COLO668 (cell line): ENCODE measurements at regions not wholly inside any gene's neighbourhood (a gene's known extent, or its start where the extent isn't known, plus 50 kb on each side); places are given as distances from the start of the nearest gene placed in this dataset.
A peak's percentile ranks its signal among the peaks of the same experiment; 100 is the strongest.
"Not testable (repeated sequence)": the region's sequence is repeated elsewhere in the genome, so short reads cannot be mapped to it uniquely, and the experiment has no call there.

ENCODE experiments used
- DNase-seq: peaks from one replicate; lab custom pipeline; 2025; ENCODE audit not compliant: unreplicated experiment; lab: John Stamatoyannopoulos, UW

DNA sequence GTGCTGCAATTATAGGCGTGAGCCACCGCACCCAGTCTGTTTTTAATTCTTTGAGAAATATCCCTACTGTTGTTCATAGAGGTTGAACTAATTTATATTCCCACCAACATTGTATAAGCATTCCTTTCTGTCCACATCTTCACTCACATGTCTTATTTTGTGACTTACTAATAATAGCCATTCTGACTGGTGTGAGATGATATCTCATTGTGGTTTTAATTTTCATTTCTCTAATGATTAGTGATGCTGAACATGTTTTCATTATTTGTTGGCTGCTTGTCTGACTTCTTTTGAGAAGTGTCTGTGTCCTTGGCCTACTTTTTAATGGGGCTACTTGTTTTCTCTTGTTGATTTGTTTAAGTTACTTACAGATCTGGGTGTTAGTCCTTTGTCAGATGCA is 310.9 kb upstream of the MAOA start:
- no peak for DNase-seq

DNA sequence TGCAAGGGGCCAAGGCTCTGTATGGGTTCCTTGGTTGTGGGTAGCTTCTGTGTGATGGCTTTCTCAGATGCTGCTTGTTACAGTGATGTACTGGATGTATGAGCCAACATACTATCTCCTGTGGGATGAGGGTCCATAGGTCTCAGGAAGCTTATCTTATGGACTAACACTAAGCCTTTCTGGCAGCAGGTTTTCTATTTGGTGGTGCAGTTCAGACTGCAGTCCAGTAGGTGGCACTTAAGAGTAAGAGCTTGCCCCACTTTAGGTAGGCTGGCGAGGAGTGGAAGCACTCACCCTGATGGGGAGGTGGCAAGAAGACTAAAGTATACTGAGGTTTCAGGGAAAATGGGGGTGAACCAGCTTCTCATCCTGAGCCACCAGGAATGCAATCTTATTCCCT is 306.7 kb upstream of the MAOA start:
- no peak for DNase-seq

DNA sequence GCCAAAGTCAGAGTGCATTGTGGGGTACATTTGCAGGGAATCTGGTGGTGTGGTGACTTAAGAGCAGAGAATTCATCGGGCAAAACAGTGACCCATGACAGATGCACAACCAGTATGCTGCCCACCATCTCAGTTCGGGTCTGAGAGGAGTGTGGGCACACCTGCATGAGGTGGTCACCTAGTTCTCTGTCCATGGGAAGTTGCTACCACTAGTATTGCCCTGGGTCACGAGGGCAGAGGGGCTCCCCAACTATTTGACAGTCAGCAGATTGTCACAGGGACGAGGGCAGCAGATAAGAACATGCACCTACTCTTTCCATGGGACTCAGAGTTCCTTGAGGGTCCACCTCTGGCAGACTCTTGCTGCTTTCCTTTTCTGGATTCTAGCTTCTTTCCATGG is 305.2 kb upstream of the MAOA start:
- DNase-seq: no peak

DNA sequence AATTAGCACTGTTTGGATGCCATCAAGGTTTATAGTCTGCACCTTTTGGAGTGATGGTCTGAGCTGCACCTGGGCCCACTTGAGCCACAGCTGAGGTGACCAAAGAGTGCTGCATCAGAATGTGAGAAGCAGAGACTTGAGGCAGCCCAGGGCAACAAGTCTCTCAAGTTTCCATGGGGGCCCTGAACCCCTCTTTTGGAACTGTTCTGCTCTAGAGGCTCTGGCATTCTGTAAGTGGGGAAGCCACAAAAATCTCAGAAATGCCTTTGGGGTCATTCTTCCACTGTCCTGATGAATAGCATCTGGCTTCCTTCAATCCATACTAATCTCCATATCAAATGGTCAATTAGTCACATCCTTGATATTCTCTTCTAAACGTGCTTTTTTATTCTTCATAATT is 298.4 kb upstream of the MAOA start:
- no peak for DNase-seq

DNA sequence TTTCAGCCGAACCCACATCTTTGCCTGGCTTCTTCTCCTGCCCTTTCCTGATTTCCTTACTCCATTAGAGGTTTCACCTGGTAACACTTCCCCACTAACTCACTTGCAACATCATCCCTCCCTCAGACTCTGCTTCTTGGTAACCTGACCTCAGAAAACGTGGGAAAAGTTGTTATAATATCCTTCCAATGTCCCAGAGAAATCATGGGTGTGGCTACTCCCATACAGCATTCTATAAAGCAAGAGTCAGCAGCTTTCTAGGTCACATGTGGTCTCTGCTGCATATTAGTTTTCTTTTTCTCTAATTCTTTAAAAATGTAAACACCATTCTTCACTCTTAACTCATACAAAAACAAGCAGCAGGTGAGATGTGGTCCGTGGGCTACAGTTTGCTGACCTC is 283.1 kb upstream of the MAOA start:
- DNase-seq: no peak

DNA sequence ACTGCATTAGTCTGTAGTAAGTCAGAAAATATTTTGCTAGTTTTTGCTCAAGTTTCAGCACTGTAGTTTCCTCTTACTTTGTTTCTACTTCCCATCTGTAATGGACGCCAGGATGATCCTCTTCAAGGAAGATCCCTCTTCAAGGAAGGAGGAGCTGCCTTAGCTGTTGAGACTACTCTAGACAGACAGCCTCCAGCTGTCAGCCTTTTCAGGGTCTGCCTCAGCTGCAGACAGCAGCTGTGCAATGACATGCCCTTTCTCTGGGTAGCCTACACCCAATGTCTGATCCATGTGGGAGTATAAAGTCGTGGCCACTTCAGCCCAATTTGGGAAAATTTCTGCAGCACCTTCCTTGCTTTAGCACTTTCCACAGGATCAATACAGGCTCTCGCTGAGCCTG is 281.0 kb upstream of the MAOA start:
- no peak for DNase-seq

DNA sequence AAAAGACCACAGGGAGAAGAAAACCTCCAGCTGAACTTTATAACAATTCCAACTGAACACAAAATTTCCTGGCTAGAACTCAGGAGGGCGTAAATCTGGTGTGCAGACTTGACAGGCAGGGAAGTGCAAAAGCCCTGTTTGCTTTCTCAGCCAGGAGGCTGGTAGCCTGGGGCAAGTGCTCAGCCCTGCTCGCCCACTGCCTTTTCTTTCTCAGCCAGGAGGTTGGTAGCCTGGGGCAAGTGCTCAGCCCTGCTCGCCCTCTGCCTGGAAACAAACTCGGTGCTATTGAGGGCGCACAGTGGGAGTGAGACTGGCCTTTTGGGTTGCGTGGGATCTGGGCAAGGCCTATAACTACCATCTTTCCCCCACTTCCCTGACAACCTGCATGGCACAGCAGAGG is 275.4 kb upstream of the MAOA start:
- DNase-seq: no peak

DNA sequence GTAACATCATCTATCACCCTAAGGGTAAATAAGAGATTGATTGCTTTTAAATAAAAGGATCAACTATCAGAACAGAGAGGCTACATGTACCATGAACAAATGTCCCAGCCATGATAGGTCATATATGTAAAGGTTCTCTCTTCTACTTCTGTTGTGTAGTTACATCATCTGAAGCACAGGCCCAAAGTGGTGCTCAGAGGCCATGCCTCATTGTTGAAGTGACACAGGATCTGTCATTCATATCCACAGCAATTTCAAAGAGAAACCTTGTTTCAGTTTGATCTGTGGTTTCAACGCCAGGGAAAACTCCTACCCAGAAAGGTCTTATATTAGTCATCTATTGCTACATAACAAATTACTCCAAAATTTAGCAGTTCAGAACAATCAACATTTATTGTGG is 269.2 kb upstream of the MAOA start:
- DNase-seq: no peak

DNA sequence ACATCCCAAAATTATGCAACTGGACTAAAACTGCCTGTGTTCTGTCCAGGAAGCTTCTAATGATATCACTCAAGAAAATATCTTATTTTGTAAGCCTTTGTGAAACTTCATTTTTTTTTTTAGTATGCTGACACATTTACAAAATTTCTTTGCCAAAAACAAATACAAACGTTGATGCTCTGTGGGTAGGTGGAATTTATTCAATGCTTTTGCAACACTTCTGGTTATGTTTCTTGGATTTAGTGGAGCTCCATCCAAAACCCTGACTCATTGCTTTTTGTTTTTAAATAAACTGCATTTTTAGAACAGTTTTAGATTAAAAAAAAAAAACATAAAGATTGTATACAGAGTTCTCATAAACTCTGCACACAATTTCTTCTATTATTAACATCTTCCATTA is 250.9 kb upstream of the MAOA start:
- no peak for DNase-seq

DNA sequence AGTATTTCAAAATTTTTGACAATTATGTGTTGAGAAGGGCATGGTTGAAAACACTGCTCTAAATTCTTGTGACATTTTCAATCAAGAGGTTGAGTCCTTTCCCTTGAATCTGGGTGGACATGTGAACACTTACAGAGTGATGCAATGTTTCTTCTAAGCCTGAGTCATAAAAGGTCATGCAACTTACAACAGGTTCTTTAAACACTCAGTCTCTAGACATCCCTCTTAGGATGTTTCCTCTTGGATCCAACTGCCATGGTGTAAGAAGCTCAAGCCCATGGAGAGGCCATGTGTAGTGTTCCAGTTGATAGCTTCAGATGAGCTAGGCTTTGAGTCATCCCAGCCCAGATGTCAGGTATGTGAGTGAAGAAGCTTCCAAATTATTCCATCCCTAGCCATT is 232.2 kb upstream of the MAOA start:
- DNase-seq: no peak

DNA sequence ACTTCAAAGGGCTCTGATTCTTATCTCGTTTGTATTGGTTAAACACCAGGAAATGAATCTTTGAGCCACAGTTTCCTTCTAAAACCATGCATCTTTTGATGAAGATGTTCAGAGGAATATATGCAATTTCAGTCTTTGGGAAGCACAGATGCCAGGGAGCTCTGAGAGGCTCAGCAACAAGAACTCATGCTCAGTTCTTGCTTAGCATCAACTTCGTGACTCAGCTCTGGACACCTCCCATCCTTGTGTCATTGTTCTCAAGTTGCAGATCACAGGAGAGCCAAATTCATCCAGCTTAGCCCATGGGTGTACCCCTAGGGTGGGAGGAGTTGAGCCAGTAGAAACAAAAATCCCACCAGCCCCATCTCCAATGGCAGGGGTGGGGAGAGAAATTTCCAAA is 219.6 kb upstream of the MAOA start:
- DNase-seq: no peak

DNA sequence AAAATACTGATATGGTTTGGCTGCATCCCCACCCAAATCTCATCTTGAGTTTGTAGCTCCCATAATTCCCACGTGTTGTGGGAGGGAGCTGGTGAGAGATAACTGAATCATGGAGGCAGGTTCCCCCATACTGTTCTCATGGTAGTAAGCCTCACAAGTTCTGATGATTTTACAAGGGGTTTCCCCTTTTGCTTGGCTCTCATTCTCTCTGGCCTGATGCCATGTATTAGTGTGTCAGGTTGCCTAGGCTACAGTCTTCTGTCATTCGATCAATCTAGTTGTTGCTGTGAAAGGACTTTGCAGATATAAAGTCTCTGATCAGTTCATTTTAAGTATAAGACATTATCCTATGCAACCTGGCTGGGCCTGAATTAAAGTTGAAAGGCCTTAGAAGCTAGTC is 209.3 kb upstream of the MAOA start:
- no peak for DNase-seq

DNA sequence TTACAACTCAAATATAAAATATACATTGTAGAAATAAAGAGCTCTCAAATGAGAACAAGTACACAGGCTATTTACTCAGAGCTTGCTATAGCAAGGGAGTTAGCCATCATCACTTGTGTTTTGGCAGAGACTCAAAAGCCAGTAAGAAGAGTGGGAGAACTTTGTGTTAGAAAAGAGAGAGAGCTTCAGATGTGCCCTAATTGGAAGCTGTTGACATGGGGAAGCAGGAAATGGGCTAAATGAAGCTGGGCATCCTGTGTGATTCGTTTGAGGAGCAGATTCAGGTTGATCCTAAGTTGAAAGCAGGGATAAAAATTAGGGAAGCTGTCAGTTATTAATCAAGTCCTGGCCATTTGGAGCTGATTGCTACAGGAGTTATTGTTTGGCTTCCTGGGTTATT is 207.4 kb upstream of the MAOA start:
- no peak for DNase-seq

DNA sequence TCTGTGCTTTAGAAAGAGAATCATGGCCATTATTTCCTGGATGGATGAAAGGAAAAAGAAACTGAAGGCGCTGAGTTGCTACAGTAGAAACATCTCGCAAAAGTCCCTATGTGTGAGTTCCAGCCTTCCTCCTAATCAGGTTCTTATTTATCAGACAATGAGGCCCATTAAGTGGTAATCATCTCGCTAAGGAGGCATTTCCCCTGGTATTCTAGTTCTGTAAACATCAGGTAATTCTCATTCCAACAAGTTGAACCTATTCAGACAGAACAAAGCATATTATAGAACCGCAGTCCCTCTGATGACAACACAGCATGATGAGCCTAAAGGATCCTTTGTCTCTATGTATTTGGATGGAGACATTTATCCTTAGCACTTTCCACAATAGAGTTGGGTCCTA is 205.7 kb upstream of the MAOA start:
- no peak for DNase-seq

DNA sequence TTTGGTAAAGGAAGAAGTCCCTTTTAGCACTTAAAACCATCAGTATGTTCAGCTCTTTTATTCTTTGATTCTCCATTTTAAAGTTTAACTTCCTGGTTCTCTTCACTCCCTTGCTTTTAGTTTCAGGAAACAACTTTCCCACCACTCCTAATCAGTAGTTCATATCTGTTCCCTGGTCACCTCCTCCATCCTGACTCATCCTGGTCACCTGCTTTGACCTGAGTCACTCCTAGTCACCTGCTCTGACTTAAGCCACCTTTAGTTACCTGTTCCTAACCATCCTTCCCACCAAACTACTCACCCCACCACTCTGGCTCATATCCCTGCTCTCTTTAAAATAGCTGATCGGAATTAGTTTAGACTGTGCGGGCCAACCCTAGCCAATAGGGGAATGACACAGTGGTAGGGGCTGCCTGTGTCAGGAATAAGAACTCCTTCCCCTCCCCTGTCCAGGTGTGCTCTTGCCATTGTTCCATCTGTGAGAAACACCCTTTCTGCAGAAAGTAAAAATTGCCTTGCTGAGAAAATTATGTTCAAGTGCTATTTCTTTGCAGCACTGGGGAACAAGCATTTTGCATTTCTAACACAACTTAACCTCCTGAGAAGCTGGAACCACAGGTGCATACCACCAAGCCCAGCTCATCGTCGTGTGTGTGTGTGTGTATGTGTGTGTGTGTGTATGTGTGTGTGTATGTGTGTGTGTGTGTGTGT is 204.0 kb upstream of the MAOA start:
- not testable (repeated sequence) for DNase-seq

DNA sequence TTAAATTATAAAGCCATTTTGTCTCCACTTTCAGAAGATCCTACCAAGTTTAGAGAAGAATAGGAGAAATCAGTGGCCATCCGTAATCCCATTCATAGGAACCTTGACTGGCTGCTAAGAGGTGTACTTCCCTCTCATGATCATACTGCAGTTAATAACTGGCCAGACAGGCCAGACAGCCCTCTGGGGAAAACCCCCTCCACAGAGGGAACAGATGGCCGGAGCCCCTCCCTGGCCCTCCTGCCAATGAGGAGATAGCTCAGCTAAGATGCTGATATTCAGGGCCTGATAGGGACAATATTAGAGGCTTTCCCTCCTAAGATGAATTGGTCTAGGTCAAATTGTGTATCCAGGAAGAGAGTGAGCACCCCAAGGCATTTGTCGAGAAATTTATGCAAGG is 200.0 kb upstream of the MAOA start:
- no peak for DNase-seq

DNA sequence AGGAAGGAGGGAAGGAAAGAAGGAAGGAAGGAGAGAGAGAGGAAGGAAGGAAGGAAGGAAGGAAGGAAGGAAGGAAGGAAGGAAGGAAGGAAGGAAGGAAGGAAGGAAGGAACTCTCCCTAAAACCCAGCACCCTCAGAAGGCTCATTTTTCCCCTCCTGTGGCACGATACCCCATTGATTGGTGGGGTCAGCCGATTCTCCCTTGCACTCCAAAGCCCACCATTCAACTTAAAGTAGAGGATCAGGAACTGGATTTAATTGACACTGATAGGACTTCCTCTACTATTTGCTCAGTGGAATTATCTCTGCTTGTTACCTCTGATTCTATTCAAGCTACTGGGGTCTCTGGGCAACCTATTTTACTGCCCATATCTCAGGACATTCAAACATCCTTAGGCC is 199.2 kb upstream of the MAOA start:
- no peak for DNase-seq

DNA sequence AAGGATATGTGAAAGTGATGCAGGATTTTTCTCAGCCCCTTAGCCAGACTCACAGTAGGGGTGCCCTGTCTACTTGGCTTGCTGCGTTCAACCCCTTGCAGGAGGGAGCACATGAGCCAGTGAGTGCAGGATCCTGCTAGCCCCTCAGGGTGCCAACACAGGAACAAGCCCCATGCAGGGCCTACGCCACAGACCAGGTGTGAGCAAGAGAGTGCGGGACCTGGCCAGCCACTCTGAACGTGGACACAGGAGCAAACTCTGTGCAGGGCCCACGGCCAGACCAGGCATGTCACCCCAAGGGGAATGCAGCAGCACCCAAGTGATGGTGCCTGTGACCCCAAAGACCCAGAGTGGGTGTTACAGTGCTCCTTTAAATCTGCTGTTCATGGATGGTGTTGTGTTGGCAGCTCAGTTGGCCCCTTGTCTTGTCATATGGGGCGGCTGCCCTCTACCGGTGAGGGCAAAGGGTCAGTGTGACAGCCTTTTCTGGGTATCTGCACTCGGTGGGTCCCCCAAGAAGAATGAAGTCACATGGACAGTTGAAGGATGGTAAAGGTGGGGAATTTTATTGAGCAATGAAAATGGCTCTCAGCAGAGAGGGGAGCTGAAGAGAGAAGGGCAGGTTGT is 188.4 kb upstream of the MAOA start:
- DNase-seq: peak; percentile 0

DNA sequence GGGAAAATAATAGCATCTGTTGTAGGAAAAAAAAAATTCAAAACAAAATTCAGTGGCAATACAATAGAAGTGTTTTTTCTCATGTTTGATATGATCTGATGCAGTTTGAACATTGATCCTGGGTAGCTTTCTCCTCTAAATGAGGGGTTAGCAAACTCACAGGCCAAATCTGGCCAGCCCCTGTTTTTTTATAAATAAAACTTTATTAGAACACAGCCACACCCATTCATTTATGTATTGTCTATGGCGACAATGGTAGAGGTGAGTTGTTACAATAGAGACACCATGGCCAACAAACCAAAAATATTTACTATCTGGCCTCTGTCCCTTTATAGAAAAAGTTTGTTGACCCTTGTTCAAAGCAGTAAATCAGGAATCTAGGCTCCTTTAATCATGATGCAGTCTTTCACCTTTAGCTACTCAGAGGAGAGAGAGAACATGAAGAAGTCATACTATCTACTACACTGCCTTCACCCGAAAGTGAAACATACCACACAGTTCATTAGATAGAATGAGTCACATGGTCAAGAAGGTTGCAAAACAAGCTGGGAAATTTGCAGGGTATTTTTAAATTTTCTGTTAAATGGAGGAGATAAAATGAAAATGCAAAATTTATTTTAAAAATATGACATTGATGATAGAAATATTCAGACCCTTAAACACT is 186.6 kb upstream of the MAOA start:
- DNase-seq: no peak

DNA sequence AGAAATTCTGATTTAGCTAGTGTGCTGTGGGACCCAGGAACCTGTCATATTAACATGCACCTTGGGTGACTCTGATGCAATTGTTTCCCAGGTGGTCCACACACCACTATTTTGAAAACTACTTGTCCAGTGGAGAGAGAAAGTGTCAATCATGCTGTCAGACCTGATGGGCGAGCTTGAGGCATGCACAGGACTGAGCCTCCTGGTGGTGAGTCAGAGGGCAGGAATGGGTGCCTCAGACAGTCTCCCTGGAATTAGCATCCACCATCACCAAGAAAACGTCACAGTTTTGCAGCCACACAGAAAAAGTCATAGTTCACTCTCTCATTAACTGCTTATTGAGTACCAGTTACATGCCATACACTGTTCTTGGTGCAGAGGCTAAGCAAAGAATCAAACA is 181.8 kb upstream of the MAOA start:
- DNase-seq: no peak

DNA sequence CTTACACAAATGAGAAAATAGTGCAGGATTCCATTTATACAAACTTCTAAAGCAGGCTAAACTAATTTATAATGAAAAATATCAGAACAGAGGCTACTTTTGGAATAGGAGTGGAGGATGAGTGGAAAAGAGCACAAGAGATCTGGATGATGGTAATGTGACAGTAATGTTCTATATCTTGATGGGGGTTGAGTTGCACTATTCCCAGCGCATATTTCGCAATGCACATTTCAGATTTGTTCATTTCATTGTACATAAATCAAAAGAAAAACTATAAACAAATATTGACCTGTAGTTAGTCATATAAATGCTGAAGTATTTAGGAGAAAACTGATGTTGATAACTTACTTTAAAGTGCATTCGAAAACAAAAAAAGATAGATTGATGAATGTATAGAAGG is 177.0 kb upstream of the MAOA start:
- DNase-seq: no peak

DNA sequence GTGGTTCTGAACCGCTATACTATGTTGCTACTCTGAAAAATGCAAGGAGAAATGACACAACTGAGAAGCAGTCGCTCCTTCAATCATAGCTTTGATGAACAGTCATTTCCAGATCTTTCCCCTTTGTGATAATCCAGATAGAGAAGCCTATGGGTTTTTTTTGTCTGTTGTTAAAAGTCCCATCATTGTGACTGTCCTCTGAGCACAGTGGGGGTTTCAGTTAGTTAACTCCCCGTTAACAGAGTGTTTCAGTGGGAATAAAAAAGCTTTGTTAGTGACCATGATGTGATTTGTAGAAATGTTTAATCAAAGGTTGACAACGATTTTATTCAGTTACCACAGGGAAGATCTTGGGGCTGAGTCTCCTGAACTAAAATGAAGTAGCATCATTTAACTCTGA is 176.2 kb upstream of the MAOA start:
- no peak for DNase-seq

DNA sequence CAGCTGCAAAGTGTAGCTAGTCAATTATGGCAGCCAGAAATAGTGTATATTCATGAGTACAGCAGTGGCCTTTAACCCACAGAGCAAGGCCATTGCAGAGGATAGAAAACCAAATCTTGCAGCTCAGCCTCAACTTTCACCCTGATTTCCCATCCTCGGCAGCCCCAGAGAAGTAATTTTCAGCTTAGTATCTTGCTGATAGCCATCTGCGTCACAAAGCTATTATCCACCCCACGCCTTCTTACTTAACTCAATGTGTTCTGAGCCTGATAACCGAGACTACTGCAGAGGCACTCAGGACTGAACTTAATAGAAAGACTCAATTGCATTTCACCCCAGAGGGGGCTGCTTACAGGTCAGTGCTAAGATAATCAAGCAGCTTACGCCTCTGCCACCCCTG is 174.5 kb upstream of the MAOA start:
- DNase-seq: no peak
